IPS DF 6.9 (cell line): ENCODE measurements at regions not wholly inside any gene's neighbourhood (a gene's known extent, or its start where the extent isn't known, plus 50 kb on each side); places are given as distances from the start of the nearest gene placed in this dataset.

ENCODE experiments used
- DNase-seq: peaks from one replicate; pipeline ENCODE4 v3.0.0-alpha.2; 2013; ENCODE audit warnings: low read depth, low spot score
- H3K27ac ChIP-seq: one replicate; pipeline ENCODE4 v1.5.1; 2013; ENCODE audit warnings: low read length, control low read depth
- H3K27me3 ChIP-seq: 2 replicates; pipeline ENCODE4 v1.6.1; 2013; ENCODE audit warnings: mild to moderate bottlenecking, low read length; ENCODE audit not compliant: control insufficient read depth, insufficient read depth
- H3K36me3 ChIP-seq: 2 replicates; pipeline ENCODE4 v1.6.1; 2013; ENCODE audit warnings: low read length; ENCODE audit not compliant: control insufficient read depth, insufficient read depth
- H3K4me1 ChIP-seq: 2 replicates; pipeline ENCODE4 v1.6.1; 2013; ENCODE audit warnings: low read length; ENCODE audit not compliant: control insufficient read depth, insufficient read depth
- H3K4me3 ChIP-seq: 2 replicates; pipeline ENCODE4 v1.5.1; 2013; ENCODE audit warnings: mild to moderate bottlenecking, low read length
- H3K9me3 ChIP-seq: 2 replicates; pipeline ENCODE4 v1.6.1; 2013; ENCODE audit warnings: low read length, inconsistent platforms; ENCODE audit not compliant: control insufficient read depth, insufficient read depth
- WGBS: extraction: QIAGEN DNeasy Blood & Tissue Kit; methylation state at CpG from one replicate; pipeline ENCODE4 v1.1.7; 2013; ENCODE audit warnings: mixed read lengths, missing lambda C conversion rate; ENCODE audit not compliant: insufficient read length, insufficient coverage; 5-methylcytosine and 5-hydroxymethylcytosine counted together

DNA sequence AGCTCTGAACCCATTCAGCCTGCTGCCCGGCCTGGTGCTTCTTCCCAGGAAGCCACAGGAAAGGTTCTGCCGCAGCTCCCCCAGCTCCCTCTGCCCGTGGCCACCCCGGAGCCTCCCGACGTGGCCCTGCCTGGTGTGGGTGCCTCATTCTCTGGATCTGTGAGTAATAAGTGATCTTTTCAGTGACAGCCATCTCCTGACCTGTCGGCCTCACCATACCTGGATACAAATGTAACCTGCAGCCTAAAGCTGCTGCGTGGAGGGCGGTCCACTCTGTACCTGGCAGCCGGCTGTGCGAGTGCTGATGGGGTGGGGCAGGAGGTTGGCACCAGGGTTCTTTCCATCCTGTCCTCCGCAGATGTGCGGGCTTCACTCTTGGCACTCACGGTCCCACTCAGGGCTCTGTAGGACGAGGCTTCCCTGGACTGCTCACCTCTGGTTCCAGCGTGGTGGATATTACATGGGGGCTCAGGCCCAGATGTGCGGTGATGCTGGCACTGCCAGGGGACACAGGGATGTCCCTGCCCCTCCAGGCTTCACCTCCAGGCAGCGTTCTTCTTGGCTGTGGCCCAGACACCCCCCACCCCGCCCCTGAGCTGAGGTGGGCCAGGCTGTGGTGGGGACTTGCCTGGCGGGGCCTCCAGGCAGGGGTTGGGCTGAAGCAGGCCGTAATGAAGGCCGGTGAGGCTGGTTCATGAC, 748.5 kb downstream of the BRD1 start:
- Histone ChIP-seq H3K27me3 (no peaks in the 10 kb centered on the region), H3K9me3 (peaks cover 38% of the 10 kb centered on the region), H3K4me3 (no peak overlapping the region), H3K36me3 (no peaks in the 10 kb centered on the region; the same call in 1 of the 2 replicates), H3K4me1 (no peaks in the 10 kb centered on the region), H3K27ac (no peak overlapping the region)
- no peak for DNase-seq
- no CpG with 5 or more reads among the region's 22 CpGs for WGBS

- DNase-seq = no peak
- peaks cover 34% of the 10 kb centered on the region for H3K9me3 ChIP-seq
- no peak overlapping the region for H3K27ac ChIP-seq
- no peaks in the 10 kb centered on the region for H3K27me3 ChIP-seq
- WGBS = no CpG with 5 or more reads among the region's 26 CpGs
- H3K36me3 ChIP-seq = no peaks in the 10 kb centered on the region; the same call in 1 of the 2 replicates
- no peaks in the 10 kb centered on the region for H3K4me1 ChIP-seq
- no peak overlapping the region for H3K4me3 ChIP-seq
Measured at GRCh38 chr22:49078076-49078710, 749.5 kb downstream of the BRD1 start.

GRCh38 chr22:49077586-49077985, 750.1 kb downstream of the BRD1 start:
- Histone ChIP-seq H3K27ac (no peak overlapping the region), H3K36me3 (no peaks in the 10 kb centered on the region; the same call in 1 of the 2 replicates), H3K4me1 (no peaks in the 10 kb centered on the region), H3K4me3 (no peak overlapping the region), H3K27me3 (no peaks in the 10 kb centered on the region), H3K9me3 (peaks cover 37% of the 10 kb centered on the region)
- WGBS = no CpG with 5 or more reads among the region's 11 CpGs
- DNase-seq = no peak

GRCh38 chr22:49077036-49077393, 750.7 kb downstream of the BRD1 start:
- no CpG with 5 or more reads among the region's 5 CpGs for WGBS
- Histone ChIP-seq H3K27ac (no peak overlapping the region), H3K9me3 (peaks cover 37% of the 10 kb centered on the region), H3K4me3 (no peak overlapping the region), H3K4me1 (no peaks in the 10 kb centered on the region), H3K27me3 (no peaks in the 10 kb centered on the region), H3K36me3 (no peaks in the 10 kb centered on the region; the same call in 1 of the 2 replicates)
- no peak for DNase-seq

DNA sequence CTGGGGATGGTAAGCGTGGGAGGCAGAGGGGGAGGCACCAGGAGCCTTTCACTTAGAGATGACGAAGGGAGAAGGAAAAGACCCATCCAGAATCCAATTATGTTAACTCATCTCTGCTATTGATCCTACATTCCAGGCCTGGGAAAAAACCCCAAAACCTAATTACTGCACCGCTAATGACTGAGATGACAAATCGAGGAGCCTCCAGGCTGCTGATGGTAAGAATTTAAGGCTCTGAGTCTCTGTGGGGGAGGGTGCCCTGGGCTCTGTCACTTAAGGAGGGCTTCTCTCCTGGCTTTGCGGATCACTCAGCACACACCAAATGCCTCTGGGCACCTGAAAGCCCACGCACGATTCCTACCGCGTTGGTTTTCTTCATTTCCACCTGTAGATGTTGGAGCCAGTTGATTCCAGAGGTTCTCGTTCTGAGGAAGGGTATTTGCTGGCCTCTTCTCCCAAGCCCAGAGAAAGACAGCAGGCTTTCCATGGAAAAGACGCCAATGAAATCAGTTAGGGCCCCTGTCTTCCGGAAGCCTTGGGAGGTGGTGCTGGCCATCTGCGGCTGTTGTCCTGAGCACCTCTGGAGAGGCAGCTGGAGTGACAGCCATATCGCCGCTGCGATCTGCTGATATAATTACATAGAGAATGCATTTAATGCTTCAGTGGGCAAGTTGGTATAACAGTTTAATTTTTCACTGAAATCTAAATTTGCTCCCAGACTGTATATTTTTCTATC, 751.2 kb downstream of the BRD1 start:
- H3K4me1 ChIP-seq = no peaks in the 10 kb centered on the region
- H3K9me3 ChIP-seq = peaks cover 40% of the 10 kb centered on the region
- H3K27me3 ChIP-seq = no peaks in the 10 kb centered on the region
- H3K27ac ChIP-seq = no peak overlapping the region
- WGBS = no CpG with 5 or more reads among the region's 16 CpGs
- H3K36me3 ChIP-seq = no peaks in the 10 kb centered on the region; the same call in 1 of the 2 replicates
- H3K4me3 ChIP-seq = no peak overlapping the region
- DNase-seq = no peak

GRCh38 chr22:49075150-49075549, 752.5 kb downstream of the BRD1 start:
- Histone ChIP-seq H3K9me3 (peaks cover 33% of the 10 kb centered on the region), H3K4me3 (no peak overlapping the region)

DNA sequence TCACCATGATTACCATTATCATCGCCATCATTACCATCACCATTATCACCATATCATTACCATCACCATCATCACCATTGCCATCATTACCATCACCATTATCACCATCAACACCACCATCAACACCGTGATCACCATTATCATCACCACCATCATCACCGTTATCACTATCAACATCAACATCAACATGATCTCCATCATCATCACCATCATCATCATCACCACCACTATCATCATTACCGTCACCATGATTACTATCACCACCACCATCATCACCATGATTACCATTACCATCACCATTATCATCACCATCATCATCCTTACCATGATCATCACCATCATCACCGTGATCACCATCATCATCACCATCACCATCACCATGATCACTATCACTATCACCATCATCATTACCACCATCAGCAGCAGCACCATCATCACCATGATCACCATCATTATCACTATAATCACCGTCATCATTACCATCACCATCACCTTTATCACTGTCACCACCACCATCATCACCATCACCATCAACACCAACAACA, 753.7 kb downstream of the BRD1 start:
- 100% methylated on average over 2 of the region's 6 CpGs for WGBS
- no peaks in the 10 kb centered on the region for H3K36me3 ChIP-seq

More at GRCh38 chr22:49075150-49075549, 752.5 kb downstream of the BRD1 start:
- no peak overlapping the region for H3K27ac ChIP-seq
- H3K27me3 ChIP-seq = no peaks in the 10 kb centered on the region
- no peak for DNase-seq
- no peaks in the 10 kb centered on the region for H3K4me1 ChIP-seq
- no peaks in the 10 kb centered on the region; the same call in 1 of the 2 replicates for H3K36me3 ChIP-seq
- no CpG with 5 or more reads among the region's 5 CpGs for WGBS

DNA sequence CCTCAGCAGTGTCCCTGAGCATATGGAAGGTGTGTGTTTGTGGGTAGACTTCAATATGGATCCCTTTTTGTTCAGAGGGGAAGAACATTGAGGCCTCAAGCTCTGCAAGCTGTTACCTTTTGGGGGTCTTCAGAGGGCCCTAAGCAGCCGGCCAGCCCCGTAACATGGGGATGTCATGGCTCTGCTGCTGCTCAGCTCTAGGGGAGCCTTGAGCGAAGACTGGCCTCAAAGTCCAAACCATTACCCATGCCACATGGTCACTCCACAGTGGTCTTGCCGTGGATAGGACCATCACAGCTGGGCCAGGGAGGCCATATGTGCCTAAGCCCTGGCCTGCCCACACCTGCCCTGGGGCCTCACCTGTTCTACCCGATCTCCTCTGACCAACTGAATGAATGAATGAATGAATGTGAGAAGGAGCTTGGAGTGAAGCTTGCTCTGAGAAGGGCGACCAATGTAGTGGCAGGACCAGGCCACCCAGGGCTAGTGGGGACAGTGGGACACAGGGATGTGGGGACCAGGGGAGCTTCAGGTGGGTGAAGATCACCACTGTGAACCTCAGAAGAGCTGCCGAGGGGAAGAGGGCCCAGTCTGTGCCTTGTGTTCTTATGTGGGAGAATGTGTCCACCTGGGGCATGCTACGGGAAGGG, 754.6 kb downstream of the BRD1 start:
- no peak for DNase-seq

More for the DNA sequence above, 753.7 kb downstream of the BRD1 start:
- H3K9me3 ChIP-seq = peaks cover 31% of the 10 kb centered on the region
- DNase-seq = no peak
- H3K27ac ChIP-seq = no peak overlapping the region
- no peaks in the 10 kb centered on the region for H3K27me3 ChIP-seq
- no peak overlapping the region for H3K4me3 ChIP-seq
- H3K4me1 ChIP-seq = no peaks in the 10 kb centered on the region; the same call in 1 of the 2 replicates

GRCh38 chr22:49070501-49070900, 757.2 kb downstream of the BRD1 start:
- H3K27ac ChIP-seq = no peak overlapping the region
- H3K4me1 ChIP-seq = no peaks in the 10 kb centered on the region; the same call in 1 of the 2 replicates
- no peaks in the 10 kb centered on the region for H3K27me3 ChIP-seq
- H3K9me3 ChIP-seq = peaks cover 20% of the 10 kb centered on the region
- no peak overlapping the region for H3K4me3 ChIP-seq
- no peak for DNase-seq
- no CpG with 5 or more reads among the region's 7 CpGs for whole genome bisulfite sequencing
- H3K36me3 ChIP-seq = no peaks in the 10 kb centered on the region

More for the DNA sequence above, 754.6 kb downstream of the BRD1 start:
- Histone ChIP-seq H3K27me3 (no peaks in the 10 kb centered on the region), H3K27ac (no peak overlapping the region), H3K4me1 (no peaks in the 10 kb centered on the region; the same call in 1 of the 2 replicates), H3K4me3 (no peak overlapping the region), H3K9me3 (peaks cover 31% of the 10 kb centered on the region), H3K36me3 (no peaks in the 10 kb centered on the region)
- WGBS = no CpG with 5 or more reads among the region's 8 CpGs
